GM19043 (cell line): ENCODE measurements at regions not wholly inside any gene's neighbourhood (a gene's known extent, or its start where the extent isn't known, plus 50 kb on each side); places are given as distances from the start of the nearest gene placed in this dataset.
A peak's percentile ranks its signal among the peaks of the same experiment; 100 is the strongest.

Experiments
- ATAC-seq: cut with Tn5 transposase; IDR thresholded peaks from one replicate; pipeline ENCODE4 v1.9.1; 2021; ENCODE audit warnings: low read depth; ENCODE audit not compliant: unreplicated experiment

DNA sequence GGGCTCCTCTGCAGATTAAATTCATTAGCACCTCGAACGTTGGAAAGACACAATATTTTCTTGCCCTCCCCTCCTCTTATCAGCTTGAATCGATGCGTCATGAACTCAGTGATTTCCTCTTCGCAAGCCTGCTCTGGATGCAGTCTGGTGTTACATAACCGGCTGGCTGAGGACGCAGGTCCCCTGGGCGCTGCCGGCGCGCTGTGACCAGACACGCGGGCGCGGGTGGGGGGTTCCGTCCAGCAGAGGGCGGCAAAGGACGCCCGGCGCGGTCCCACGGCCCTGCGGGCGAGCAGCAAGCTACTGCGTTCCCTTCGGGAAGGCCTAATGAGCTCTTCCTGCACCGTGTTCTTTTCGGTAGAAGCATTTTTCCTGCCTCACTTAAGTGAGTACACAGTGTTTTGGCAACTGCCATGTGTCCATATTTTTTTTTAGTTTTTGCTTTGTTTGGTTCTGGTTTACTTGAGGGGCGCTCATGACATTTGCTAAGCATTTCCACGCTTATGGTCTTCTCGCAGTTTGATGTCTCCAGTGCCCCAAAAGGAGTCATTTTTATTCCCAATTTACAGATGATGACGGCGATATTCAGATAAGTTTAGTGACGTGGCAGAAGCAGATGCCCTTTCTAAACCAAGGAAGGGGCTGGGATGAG, 112.2 kb upstream of the MBNL2 start:
- ATAC-seq = peak; percentile 92

DNA sequence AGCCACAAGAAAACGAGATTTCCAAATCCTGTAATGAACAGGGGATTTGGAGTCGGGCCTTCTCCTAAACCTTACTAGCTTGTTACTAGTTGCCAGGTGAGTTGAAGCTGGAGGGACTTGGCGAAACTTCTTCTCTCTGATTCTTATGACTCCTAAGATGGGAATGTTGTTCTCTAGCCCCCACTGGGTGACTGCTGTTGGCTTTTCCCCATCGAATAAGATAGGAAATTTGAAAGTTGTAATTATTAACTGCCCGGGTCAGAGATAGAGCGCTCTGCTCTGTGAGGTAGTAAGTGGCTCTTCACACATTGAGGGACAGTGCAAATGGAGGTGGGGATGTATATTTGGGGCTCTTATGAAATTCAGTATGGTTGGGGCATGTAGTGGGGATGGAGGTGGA, 111.2 kb upstream of the MBNL2 start:
- ATAC-seq = no peak

DNA sequence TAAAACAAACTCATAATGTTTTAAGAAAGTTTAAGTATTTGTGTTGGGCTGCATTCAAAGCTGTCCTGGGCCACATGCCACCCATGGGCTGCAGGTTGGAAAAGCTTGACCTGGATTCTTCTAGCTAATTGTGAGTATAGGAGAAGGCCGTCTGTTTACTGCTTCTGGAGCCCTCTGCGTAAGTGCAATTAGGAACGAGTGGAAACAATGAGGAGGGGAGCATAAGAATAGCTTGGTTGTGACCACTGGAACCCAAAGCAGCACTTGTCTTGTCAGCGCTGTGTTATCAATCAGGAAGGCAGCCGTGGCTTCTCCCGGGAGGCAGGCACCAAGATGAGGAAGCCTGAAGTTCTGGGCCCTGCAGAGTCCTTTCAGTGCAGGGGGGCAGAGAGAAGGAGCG, 110.4 kb upstream of the MBNL2 start:
- ATAC-seq = no peak

DNA sequence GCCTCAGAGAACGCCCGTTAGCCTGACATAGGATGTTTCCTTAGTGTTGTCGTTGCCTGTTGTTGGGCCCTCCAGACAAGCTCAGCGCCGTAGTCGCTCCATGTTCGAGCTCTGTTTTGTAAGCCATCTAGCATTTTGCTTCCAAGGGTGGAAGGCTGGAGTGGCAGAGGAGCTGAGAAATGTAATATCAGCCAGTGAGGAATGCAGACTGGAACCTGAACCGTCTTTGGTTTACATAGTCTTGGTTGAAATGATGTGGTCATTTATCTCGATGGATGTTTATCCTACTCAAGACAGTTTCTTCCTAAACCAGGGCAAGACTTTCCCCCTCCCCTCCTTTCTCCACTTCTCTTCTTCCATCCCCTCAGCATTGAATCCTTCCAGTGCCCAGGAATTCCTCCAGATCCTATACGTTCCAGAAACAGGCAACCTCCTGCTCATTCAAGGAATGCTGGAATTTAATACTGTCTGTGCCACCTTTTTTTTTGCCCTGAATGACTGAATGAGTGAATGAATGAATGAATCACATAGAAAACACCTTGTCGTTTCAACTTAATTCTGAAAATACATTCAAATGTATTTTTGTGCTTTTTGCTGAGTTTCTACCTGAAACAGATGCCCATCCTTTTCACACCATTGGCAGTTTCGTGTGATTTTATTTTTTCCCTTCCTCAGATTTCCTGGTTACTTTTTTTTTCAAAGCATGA, 109.5 kb upstream of the MBNL2 start:
- ATAC-seq = no peak

DNA sequence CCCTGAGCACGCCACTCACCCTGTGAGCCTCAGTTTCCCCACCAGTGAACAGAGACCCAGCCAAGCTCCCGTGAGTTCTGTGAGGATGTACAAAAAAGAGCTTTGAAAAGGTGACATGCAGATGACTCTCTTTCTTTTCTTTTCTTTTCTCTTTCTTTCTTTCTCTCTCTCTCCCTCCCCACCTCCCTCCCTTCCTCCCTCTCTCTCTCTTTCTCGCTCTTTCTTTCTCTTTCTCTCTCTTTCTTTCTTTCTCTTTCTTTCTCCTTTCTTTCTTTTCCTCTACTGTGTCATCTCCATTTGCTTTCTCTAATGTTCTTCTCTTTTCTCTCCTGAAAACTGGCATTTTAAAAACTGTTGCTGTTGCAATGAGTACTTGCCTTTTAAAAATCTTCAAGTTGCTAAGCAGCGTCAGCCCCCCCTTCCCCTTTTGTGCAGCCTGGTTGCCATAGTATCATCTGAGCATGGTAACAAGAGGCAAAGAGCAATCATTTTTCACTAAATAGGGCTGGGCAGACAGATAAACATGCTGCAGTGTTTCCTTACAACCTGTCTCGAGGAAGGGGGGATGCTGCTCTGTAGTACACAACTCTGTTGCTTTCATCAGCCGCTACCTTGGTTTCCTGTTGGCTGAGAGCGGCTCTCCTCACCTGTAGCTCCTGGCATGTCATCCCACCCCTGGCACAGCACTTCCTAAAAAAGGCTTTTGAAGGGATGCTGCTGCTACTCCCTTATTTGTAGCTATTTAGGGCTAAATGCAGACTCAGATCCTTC, 108.7 kb upstream of the MBNL2 start:
- ATAC-seq = no peak

DNA sequence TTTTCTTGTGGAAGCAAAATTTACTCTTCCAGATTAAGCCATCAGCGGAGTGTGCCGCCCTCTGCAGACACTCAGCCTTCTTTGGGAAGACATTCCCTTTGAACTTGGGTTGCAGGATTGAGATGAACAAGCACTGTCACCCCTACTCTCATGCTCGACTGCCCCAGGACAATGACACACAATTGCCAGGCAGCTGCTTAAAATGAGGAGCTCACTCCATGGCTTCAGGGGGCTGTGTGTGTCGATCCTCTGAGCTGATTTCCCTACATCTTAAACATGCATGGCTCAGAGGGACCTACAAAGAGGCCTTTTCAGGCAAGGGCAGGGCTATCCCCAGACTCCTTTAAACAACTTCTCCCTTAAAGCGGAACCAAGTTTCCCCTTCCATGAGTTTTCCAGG, 107.5 kb upstream of the MBNL2 start:
- ATAC-seq = no peak

DNA sequence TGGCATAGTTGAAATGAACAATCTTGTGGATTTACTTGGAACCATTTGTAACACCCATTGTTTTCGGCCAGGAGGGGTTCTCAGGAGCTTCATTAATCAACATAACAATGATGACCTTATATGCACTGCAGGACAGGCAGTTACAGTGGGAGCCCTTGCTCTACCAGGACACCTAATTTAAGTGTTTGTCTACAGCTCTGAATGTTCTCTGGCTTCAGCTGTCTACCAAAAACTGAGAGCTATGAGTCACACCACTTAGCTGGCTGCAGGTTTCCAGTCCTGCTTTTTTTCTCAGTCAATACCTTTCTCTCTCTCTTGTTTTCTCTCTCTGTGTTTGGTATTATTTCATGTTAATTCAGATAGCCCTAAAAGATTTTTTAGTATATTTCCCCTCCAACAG, 105.4 kb upstream of the MBNL2 start:
- ATAC-seq = peak; percentile 66

DNA sequence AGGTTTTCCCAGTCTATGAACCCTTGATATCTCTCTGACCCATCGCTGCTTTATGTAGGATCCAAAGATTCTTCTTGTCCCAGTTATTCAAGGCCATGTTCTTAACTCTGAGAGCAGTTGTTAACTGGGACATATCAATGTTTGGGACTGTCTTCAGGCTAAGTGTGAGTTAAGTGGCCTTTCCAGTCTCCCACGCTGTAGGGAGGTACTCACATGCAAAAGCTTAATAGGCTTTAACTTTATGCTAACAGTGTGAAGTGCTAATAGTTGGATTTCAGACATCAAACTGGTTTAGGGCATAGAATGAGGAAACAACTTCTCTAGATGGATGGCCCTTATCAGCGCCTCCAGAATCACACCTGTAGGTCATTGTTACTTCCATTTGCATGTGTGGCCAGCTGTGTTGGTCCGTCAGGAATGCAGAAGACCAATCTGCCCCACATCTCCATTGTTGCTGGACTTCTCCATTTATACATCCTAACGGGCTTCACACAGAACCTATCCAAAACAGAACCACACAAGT, 104.7 kb upstream of the MBNL2 start:
- no peak for ATAC-seq

DNA sequence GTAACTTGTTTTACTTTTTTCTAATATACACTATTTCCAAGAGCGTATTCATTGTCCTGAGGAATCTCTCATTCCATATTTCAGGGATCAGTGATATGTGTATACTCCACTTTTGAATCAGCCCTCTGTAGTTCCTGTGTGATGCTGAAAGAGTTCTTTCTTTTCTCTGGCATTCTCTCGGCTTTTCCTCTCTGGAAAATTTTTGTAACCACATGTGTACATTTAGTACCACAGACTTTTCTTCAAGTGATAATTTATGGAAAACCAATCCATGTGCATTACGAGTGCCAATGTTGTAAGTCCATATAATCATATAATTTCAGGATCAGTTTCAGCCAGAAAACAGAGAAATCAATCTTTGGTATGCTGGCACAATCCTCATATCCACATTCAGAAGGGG, 102.2 kb upstream of the MBNL2 start:
- no peak for ATAC-seq

DNA sequence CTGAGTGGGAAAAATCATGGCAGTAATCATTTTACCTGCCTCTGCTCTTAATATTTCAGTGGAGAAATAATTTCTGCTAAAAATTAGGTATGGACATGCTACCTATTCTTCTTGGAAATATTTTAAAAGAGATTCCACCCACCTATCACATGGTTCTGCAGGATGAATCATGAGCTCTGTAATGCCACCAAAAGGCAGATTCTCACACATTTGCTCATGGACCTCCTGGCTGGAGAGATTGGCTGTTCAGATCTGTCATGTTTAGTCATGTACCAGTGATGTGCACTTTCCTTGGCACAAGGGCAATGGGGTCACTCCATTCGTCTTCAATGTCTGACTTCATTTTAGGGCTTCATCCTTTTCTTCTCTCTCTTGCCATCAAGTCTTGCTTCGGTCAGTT, 101.8 kb upstream of the MBNL2 start:
- ATAC-seq = no peak

DNA sequence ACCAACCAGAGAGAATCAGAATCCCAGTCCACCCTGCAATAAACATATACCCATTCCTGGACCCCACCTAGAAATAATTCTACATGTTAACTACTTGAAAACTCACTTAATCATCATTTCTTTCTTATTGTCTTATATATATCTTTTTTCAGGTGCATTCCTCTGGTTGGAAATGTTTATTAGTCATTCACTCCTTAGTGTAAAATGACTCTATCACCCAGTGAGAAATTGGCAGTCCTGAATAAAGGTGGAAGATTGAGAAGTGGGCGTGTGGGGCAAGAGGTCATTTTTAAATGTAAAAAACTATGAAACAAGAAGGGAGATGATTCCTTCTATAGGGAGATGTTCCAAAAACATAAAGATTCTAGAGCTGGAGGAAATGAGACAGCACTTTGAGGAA, 101.2 kb upstream of the MBNL2 start:
- ATAC-seq = no peak

DNA sequence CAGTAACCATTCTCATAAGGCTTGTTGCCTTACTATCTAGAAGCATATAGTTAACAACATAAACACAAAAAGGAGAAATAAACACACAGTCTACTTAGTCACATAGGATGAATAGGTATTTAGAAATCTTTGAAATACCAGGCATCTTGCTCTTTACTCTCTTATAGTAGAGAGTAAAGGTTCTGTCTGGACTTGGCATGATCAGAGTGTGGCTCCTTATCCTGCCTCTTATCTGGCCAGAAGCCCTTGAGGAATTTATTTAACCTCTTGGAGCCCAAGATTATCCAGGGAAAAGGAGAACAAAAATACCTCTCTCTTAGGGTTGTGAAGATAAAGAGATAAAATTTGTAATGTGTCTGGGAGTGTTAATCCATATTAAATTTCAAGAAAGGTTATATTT, 100.2 kb upstream of the MBNL2 start:
- no peak for ATAC-seq

DNA sequence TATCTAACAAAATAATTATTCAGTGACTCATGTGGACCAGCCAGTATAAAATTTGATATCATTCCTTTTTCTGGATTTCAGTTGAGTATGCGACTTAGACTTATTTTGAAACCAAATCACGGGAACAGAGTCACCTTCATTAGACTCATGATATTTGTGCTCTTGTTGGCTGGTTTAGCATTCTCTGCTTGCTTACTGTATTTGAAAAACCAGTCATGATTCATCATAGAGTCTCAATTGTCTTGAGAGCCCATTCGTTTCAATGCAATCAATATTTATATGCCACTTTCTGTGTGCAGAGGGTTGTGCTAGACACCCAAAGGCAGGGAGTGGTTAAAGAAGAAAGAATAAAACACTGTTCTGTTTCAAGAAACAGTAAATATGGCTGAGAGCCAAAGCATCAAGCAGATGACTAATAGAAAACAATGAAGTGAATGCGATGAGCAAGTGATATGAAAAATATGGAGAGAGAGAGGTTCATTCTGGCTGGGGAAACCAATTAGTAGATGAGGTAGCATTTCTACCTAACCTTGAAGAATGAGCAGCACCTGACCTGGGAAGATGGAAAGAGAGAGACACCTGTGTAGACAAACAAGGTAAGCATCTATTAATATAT, 99.6 kb upstream of the MBNL2 start:
- no peak for ATAC-seq

DNA sequence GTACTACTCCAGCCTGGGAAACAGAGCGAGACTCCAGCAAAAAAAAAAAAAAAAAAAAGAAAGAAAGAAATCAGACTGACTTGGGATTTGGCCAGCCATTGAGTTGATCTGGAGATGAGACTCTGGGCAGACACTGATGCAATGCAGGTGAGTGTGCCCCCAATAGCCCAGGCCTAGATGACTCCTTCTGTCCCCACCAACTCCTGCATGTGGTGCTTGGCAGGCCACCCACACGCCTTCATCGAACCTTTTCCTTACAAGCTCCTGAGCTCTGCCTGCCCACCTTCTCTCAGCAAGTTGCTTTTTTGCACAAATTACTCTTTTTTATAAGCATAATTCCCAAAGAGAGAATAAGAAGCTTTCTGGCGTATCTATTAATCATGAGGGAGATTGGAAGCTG, 97.9 kb upstream of the MBNL2 start:
- no peak for ATAC-seq

DNA sequence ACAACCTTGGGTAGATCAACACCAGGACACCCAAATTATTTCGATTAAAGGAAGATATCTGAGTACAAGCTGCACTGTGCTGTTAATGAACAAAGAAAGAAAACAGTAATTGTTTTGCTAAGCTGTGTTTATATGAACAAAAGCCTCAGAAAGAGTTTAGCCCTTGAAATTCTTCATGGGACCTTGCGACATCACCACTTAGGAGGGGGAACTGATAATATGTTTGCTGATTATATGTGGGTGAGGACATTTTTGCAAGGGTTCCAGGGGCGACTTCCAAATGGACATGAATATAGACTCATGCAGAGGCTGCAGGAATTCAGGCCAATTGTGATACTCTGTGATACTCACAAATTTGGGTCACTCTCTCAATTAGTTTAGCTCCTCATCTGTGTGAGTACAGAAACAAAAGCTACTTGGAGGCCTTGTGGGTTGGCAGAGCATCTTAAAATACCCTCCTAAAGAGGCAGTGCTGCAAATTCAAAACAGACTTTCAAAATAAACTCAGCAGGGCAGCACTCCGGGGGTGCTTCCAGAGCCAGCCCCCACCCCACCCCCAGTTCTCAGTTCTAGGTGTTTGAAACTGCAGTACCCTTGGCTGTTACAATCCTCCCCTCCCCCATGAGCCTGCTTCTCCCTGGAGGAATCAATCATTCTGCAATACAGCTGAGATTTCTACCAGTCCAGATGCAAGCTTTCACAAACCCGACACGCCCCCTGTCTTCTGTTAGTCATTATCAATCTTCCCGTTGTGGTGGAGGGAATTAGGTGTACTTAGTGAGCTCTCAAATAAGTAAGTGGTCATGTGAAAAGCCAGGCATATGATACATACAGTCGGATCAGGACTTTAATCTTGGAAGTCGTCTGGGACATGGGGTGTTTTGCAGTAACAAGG, 97.0 kb upstream of the MBNL2 start:
- peak; percentile 44 for ATAC-seq

DNA sequence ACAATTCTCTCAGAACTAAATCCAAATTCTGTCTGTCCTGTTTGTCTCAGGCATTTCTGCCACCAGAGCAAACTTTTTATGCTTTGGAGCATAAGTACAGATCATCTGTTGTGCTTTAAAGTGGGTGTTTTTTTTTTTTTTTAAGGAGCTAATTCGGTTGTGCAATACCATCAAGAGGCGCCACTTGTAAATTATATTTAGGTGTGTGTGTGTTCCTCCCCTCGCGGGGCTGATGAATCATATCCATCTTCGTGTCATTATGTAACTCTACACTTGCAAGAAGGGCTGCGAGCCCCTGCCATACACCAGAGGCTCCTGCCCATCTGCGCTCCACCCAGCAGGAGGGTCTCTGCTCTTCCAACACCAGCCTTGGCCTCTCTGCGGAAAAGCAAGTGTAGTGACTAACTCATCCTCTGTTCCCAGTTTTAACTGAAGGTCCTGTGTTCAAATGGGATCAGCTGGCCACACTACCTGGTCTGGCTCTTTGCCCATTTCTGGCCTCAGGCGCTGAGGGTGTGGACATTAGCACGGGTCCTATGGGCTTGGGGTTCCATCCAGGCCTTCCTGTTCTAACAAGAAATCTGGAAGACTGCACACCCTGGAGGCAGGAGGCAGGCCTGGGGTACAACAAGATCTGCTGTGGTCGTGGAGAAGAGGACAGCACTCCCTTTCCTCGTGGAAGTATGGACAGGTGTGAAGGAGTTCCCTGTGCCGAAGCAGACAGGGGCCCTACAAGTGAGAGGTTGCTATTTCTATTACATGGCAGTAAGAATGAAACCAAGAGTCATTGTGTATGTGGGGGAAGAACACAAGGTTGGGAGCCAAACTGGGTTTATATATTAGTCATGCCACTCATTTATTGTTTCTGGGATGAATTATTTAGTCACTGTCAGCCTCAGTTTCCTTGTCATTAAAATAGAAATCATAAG, 96.1 kb upstream of the MBNL2 start:
- ATAC-seq = peak; percentile 92

DNA sequence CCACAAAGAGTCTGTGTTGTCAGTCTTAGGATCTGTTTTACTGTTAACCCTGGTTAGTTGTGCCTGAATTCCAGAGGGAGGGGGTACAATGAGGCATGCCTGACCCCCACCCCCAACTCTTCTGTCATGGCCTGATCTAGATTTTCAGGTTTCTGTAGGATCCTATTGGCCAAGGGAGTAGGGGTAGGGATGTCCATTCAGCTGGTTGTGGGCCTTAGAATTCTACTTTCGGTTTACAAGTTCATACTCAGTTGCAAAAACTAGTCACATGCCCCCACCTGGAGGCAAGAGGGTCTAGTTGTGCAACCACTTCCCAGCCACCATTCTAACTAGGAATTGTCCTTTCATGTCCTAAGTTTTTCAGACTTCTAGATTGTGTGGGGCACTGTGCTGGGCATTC, 94.3 kb upstream of the MBNL2 start:
- no peak for ATAC-seq

DNA sequence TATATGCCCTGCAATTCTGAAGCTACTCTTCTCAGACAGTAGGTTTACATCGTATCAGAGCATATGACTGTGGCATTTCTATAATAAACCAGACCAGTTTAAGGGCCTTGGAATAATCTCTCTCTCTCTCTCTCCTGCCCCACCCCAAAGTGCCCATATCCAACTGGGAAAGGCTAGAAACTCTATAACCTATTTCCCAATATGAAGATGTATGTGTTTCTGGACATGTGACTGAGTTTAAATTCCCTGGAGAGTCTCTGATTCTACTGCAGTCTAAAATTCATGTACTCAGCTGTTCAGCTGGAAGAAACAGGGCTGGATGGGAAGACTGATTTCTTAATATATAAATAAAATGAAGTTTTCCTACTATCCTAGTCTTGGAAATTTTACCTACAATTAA, 91.9 kb upstream of the MBNL2 start:
- no peak for ATAC-seq

DNA sequence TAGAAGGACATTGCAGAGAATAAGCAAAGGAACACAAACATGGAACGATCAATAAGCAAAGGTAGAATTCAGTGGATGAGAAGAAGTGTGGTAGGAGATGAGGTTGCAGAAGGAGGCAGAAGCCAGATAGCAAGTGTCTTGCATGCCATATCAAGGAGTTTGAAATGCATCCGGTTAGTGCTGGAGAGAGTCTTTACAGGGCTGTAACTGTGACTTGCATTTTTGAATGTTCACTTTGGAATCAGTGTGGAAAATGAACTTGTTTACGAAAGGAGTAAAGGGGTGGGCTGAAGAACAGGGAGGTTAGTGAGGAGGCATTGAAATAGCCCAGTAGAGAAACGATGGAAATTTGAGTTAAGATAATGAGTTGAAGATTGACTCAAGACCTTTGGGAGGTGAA, 90.7 kb upstream of the MBNL2 start:
- no peak for ATAC-seq
